Progenitor cell of endocrine pancreas (in vitro differentiated cells): ENCODE measurements at regions not wholly inside any gene's neighbourhood (a gene's known extent, or its start where the extent isn't known, plus 50 kb on each side); places are given as distances from the start of the nearest gene placed in this dataset.
"Not testable (repeated sequence)": the region's sequence is repeated elsewhere in the genome, so short reads cannot be mapped to it uniquely, and the experiment has no call there.

Experiments
- DNase-seq: peaks from one replicate; pipeline ENCODE4 v3.0.0; 2021; ENCODE audit warnings: low spot score; ENCODE audit not compliant: unreplicated experiment
- H3K27ac Mint-ChIP-seq: 2 replicates; pipeline ENCODE4 v1.8.0; 2021; ENCODE audit warnings: mild to moderate bottlenecking, moderate library complexity, mixed read lengths
- H3K27me3 Mint-ChIP-seq: 2 replicates; pipeline ENCODE4 v1.8.0; 2021; ENCODE audit warnings: mixed read lengths
- H3K36me3 Mint-ChIP-seq: 2 replicates; pipeline ENCODE4 v1.8.0; 2022; ENCODE audit warnings: mixed read lengths; ENCODE audit not compliant: insufficient read depth
- H3K4me1 Mint-ChIP-seq: 2 replicates; pipeline ENCODE4 v1.8.0; 2021; ENCODE audit warnings: low read depth, mixed read lengths
- H3K4me3 Mint-ChIP-seq: 2 replicates; pipeline ENCODE4 v1.8.0; 2021; ENCODE audit warnings: low read depth, mild to moderate bottlenecking, moderate library complexity, mixed read lengths
- H3K9me3 Mint-ChIP-seq: 2 replicates; pipeline ENCODE4 v1.8.0; 2021; ENCODE audit warnings: low read depth, mixed read lengths
- CTCF ChIP-seq: fragments of 200-600 bp; sonication (generic); IDR thresholded peaks from one replicate; pipeline ENCODE4 v1.5.0; 2021; ENCODE audit warnings: antibody characterized with exemption, mild to moderate bottlenecking; ENCODE audit not compliant: unreplicated experiment

DNA sequence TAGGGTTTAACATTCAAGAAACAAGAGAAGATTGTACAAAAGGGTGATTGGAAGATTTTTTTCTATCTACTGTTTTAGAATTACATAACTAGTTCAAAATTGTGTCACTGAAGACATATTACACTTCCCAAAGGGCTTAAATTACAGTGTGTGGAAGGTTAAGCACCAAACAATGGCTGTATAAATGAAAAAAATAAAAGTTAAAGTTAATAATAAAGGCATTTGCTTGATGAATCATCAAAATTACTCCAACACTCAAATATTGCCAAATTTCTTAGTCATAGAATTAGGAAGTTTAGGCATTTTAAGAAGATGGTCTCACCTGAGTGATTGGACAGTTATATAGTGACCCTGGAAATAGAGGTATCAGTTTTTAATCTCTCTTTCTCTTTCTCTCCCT lies 227.6 kb upstream of the CARD18 start:
- Mint-ChIP-seq H3K27ac (no peak overlapping the region), H3K4me3 (no peak overlapping the region), H3K4me1 (peaks cover 19% of the 10 kb centered on the region), H3K27me3 (no peaks in the 10 kb centered on the region), H3K9me3 (no peaks in the 10 kb centered on the region), H3K36me3 (no peaks in the 10 kb centered on the region)
- DNase-seq: no peak
- TF ChIP-seq CTCF: no peak

DNA sequence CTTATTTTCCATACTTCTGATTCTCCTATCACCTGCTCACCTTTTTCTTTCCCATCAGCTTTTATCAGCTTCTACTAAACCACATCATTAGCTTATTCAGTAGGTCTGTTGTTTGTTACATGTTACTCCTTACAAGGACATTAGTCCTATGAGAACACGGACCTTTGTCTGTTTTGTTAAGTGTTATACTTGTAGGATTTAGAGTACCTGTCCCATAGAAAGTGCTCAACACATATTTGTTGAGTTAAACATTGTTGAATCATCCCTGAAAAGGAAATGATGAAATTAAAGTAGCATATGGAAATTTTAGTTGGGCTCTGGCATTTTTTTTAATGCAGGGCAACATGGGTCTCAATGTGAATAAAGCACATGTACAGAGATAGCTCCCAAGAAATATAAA lies 222.1 kb upstream of the CARD18 start:
- Mint-ChIP-seq H3K27ac (no peak overlapping the region), H3K9me3 (no peaks in the 10 kb centered on the region), H3K4me1 (peaks cover 7% of the 10 kb centered on the region), H3K27me3 (no peaks in the 10 kb centered on the region), H3K4me3 (no peak overlapping the region), H3K36me3 (no peaks in the 10 kb centered on the region)
- DNase-seq: no peak
- no peak for TF ChIP-seq CTCF

DNA sequence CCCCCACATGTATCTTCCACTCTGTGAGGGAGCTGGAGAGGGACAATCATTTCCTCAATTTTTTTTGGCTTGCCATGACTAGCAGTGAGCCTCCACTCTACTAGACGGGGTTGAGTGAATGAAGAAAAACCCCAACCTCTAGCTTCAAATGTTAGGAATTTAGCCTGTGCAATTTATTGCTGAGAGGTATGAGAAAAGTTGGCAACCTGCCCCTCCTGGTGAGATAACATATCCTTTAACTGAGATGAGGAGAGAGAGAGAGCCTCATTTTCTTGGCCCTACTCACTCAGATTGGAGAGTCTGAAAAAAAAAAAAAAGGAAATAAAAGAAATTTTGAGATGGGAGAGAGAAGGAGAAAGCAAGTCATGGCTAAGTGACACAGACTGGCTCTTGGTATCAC lies 218.2 kb upstream of the CARD18 start:
- no peak for TF ChIP-seq CTCF
- DNase-seq: no peak
- no peaks in the 10 kb centered on the region for H3K36me3 Mint-ChIP-seq
- no peaks in the 10 kb centered on the region for H3K27me3 Mint-ChIP-seq
- H3K4me3 Mint-ChIP-seq: no peak overlapping the region
- no peak overlapping the region for H3K27ac Mint-ChIP-seq
- H3K9me3 Mint-ChIP-seq: no peaks in the 10 kb centered on the region
- H3K4me1 Mint-ChIP-seq: no peaks in the 10 kb centered on the region

DNA sequence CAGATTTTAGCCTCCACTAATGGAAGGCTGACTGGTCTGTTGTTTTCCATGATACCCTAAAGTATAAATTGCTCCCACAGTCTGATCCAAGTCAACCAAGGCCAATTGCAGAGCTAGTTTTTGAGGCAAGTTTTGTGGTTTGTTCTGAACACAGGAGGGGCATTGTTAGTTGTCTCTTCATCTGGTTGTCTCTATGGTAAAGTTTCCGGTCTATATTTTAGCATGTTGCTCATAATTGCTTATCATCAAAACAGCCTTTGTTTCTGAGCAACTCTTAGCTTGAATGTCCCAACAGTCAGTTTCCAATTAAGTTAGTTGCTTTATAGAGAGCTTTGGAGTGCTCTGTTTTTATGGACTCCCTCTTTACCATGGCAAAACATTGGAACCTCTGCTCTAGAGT lies 217.6 kb upstream of the CARD18 start:
- H3K4me1 Mint-ChIP-seq: no peaks in the 10 kb centered on the region
- no peak overlapping the region for H3K4me3 Mint-ChIP-seq
- H3K9me3 Mint-ChIP-seq: no peaks in the 10 kb centered on the region
- no peak overlapping the region for H3K27ac Mint-ChIP-seq
- H3K36me3 Mint-ChIP-seq: no peaks in the 10 kb centered on the region
- no peak for DNase-seq
- TF ChIP-seq CTCF: no peak
- no peaks in the 10 kb centered on the region for H3K27me3 Mint-ChIP-seq

- H3K4me1 Mint-ChIP-seq, H3K36me3 Mint-ChIP-seq, DNase-seq, H3K27ac Mint-ChIP-seq, H3K4me3 Mint-ChIP-seq, H3K27me3 Mint-ChIP-seq: not testable (repeated sequence)
- peaks cover 24% of the 10 kb centered on the region for H3K9me3 Mint-ChIP-seq
Observed at GRCh38 chr11:105349867-105350266, 210.3 kb upstream of the CARD18 start.

DNA sequence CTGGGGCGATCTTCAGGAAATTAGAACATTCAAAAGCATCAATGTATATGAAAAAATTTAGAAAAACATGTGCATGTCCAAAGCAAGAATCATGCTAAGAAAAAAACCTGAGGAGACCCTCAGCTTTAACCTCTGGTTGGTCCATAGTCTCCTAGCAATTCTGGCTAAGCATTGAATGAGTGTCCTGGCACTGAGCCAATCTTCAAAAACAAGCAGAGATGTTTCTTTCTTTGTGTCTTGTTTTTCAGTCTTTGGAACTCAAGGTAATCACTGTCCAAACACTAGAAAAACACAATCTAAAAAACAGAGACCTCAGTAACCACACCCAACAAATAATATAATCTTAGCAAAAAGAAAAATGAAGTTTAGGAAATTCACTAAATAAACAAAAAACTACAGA lies 205.4 kb upstream of the CARD18 start:
- H3K4me3 Mint-ChIP-seq: no peak overlapping the region
- H3K27ac Mint-ChIP-seq: no peak overlapping the region
- no peak for DNase-seq
- H3K27me3 Mint-ChIP-seq: no peaks in the 10 kb centered on the region
- no peaks in the 10 kb centered on the region for H3K36me3 Mint-ChIP-seq
- TF ChIP-seq CTCF: no peak
- H3K9me3 Mint-ChIP-seq: peaks cover 18% of the 10 kb centered on the region
- H3K4me1 Mint-ChIP-seq: no peaks in the 10 kb centered on the region
